ENCODE measurements at regions not wholly inside any gene's neighbourhood (a gene's known extent, or its start where the extent isn't known, plus 50 kb on each side); places are given as distances from the start of the nearest gene placed in this dataset.
"Not testable (repeated sequence)": the region's sequence is repeated elsewhere in the genome, so short reads cannot be mapped to it uniquely, and the experiment has no call there.

GRCh38 chr13:40362502-40362901 is 303.9 kb downstream of the FOXO1 start:
- no peak for DNase-seq (ENCODE audit: low read depth)

- no peak for DNase-seq (ENCODE audit: low read depth)
Observed at GRCh38 chr13:40363653-40364052, 302.8 kb downstream of the FOXO1 start.

GRCh38 chr13:40366119-40366518 is 300.3 kb downstream of the FOXO1 start:
- no peak for DNase-seq (ENCODE audit: low read depth)

DNA sequence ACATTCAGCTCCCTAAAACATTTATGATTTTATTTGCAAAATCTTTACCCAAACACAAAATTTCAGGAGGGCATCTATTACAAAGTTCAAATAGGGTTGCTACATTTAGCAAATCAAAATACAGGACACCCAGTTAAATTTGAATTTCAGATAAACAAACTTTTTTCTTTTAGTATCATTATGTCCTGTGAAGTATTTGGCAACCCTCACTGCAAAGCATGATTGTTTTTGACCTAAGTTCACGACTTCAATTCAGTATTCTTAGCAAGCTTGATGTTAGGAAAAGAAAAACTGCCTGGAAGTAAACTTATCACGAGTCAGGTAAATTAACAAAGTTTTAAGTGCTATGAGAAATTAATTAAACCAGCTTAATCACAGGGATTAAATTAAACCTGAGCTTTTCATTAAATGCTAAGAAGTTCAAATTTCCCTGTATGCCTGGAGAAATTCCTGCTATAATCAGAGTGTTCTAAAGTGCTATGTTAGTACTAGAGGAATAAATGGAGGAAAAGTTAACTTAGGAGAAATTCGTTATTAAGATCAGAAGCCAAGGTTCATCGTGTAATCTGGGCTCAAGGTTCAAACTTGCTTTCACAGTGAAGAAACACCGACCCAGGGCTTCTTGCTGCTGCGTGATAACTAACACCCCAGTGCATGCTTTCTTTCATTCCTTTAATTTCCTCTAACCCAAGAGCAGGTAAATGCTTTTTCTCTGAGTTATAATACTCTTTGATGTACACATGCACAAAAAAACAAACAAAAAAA is 298.1 kb downstream of the FOXO1 start:
- no peak for DNase-seq (ENCODE audit: low read depth)

DNA sequence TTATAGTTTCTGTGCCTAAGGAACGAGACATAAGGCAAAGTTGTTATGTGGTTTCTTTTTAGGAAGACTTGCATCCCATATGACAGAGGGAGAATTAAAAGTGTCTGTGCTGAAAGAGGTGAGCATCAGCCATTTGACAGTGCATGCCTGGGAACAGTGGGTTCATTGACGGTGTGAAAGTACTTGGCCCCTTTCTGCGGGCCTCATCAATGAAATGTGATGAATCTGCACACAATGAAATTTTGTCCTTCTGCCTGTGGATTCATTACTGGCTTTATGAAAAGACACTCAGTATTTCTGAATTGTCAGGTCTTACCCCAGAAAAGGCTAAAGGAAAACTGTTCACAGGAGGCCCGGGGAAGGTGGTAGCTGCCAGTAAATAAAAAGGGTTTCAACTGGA is 295.8 kb downstream of the FOXO1 start:
- no peak for DNase-seq (ENCODE audit: low read depth)

GRCh38 chr13:40371531-40372125 is 294.8 kb downstream of the FOXO1 start:
- DNase-seq (ENCODE audit: low read depth) = no peak

DNA sequence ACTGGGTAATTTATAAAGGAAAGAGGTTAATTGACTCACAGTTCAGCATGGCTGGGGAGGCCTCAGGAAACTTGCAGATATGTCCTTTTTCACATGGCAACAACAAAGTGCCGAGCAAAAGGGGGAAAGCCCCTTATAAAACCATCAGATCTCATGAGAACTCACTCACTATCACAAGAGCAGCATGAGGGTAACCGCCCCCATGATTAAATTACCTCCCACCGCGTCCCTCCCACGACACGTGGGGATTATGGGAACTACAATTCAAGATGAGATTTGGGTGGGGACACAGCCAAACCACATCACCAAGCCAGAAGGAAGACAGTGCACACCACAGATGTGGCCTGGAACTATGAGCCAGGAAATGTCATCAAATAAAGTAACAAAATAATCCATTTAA is 292.8 kb downstream of the FOXO1 start:
- not testable (repeated sequence) for DNase-seq (ENCODE audit: low read depth)

DNA sequence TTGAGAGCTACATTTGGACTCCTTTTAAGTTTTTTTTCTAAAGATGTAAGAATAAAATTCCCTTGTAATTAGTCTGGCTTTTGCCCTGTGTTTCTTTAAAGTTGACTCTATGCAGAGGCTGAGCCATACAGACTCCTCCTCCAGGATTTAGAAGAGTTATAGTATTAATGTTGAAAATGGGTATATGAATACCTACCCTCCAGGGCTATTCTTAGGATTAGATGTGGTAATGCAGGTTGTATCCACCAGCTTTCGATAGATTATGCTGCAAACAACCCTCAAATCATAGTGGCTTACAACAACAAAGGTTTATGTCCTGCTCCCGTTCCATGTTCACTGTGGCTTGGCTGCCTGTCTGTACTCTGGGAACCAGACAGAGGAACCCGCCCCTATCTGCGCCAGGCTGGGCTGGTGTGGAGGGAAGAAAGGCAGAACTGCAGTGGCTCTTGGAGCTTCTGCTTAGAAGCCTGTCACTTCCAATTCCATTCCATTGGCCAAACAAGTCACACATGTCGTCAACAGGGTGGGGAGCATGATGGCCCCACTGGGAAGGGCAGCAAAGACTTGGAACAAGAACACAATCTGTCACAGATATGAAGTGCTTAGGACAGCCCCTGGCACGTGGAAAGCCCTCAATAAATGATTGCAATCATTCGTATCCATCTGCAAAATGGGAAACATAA is 290.8 kb downstream of the FOXO1 start:
- DNase-seq (ENCODE audit: low read depth) = no peak

DNA sequence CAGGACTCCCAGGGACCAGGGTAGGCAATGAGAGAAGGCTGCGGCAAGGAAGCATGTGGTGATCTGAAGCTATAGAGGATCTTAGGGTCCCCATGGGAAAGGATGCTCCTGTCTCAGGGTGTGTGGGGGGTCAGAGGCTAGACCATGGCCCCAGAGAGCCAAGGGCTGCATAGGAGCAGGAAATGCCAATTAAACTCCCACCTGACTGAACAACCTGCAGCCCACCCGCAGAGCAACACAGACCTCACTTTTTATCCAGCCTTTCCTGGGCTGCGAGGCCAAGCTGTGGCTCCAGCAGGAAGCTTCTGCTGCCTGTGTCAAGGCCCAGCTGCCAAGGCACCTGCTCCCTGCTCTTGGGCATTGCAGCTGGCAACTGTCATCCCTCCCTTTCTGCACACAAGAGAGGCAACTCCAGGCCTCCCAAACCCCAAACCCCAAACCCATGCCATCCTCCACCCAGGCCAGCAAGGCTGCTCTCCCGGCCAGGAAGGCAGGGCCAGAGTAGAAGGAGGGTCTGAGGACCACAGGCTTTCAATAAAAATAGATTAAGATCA is 290.1 kb downstream of the FOXO1 start:
- DNase-seq (ENCODE audit: low read depth) = no peak

GRCh38 chr13:40376867-40377535 is 289.4 kb downstream of the FOXO1 start:
- no peak for DNase-seq (ENCODE audit: low read depth)

- DNase-seq (ENCODE audit: low read depth) = no peak
Observed at GRCh38 chr13:40377783-40378182, 288.7 kb downstream of the FOXO1 start.

DNA sequence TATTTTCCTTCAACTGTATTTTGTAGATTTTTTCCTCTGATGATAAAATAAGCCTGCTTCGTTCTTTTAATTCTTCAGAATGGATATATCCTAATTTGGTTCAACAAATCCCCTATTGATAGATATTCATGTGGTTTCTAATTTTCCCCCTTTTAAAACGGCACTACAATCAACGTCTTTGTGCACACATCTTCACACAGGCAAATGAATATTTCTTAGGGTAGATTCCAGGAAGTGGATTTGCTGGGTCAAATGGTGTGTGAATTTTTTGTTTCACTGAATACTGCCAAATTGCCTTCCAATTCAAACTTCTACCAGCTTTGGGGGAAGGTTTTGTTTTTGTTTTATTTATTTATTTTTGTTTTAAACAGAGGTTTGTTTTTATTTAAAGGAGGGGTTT is 287.2 kb downstream of the FOXO1 start:
- DNase-seq (ENCODE audit: low read depth) = no peak

- DNase-seq (ENCODE audit: low read depth) = no peak
Observed at GRCh38 chr13:40379794-40380578, 286.5 kb downstream of the FOXO1 start.

GRCh38 chr13:40381935-40382764 is 284.3 kb downstream of the FOXO1 start:
- no peak for DNase-seq (ENCODE audit: low read depth)

- no peak for DNase-seq (ENCODE audit: low read depth)
Observed at GRCh38 chr13:40383132-40383531, 283.3 kb downstream of the FOXO1 start.

- DNase-seq (ENCODE audit: low read depth) = no peak
Observed at GRCh38 chr13:40383885-40384284, 282.6 kb downstream of the FOXO1 start.

GRCh38 chr13:40384976-40385857 is 281.2 kb downstream of the FOXO1 start:
- no peak for DNase-seq (ENCODE audit: low read depth)

- DNase-seq (ENCODE audit: low read depth) = no peak
Observed at GRCh38 chr13:40385858-40386180, 280.6 kb downstream of the FOXO1 start.

DNA sequence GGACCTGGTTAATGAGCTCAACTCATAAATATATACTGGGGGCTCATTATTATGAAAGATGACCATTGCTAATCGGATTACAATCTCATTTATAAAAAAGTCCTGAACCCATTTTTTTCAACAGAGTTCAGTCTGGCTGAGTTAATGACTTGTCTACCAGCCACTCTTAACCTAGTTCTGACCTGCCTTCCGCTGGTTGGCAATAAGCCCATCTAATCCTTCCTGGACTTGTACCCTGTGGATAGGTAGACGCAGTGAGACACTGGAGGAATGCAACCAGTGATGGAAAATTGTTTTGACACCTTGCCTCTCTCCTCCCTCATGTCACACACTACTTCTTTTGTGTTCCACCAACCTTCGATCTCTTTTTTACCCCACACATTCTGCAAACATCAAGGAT is 279.9 kb downstream of the FOXO1 start:
- no peak for DNase-seq (ENCODE audit: low read depth)

- DNase-seq (ENCODE audit: low read depth) = no peak
Observed at GRCh38 chr13:40387775-40388174, 278.7 kb downstream of the FOXO1 start.
